Spleen (tissue), 7 donors: ENCODE measurements at regions not wholly inside any gene's neighbourhood (a gene's known extent, or its start where the extent isn't known, plus 50 kb on each side); places are given as distances from the start of the nearest gene placed in this dataset.

Experiments used
- CTCF ChIP-seq, 11 experiments: fragments of 200-600 bp in 7 of 11; fragments of 450-650 bp in 4 of 11; sonication (generic) in 4 of 11; IDR thresholded peaks in 8 of 11; conservative IDR thresholded peaks in 3 of 11; 1 replicate in 7 of 11; 2 replicates in 4 of 11; pipeline versions ENCODE4 v1.4.0 to v1.8.0; 2016 to 2021; ENCODE audit warnings: antibody characterized with exemption in 11 of 11, inconsistent platforms in 4 of 11, mild to moderate bottlenecking in 1 of 11
- POLR2A ChIP-seq, 3 donors: fragments of 450-650 bp; IDR thresholded peaks; one replicate each; pipeline ENCODE4 v1.5.1; 2017; ENCODE audit warnings: antibody characterized with exemption in 3 of 3, mild to moderate bottlenecking in 1 of 3
- donor health status: DM: no; HTN: no; CAD: no; lungs with moderate emphysema.
- donor health status: DM: no; HTN: no; CAD: no.
- donor health status: DM: no; HTN: no; CAD: no.

GRCh38 chr15:95429345-95429744, 901.2 kb upstream of the NR2F2 start:
- TF ChIP-seq POLR2A (IDR thresholded peaks at IDR 0.05) (no peak), CTCF (IDR thresholded peaks at IDR 0.05 in 8 of 11, conservative IDR thresholded peaks at IDR 0.05 in 3 of 11) (no peak)
